Endothelial cell of umbilical vein (primary cell): ENCODE measurements at regions not wholly inside any gene's neighbourhood (a gene's known extent, or its start where the extent isn't known, plus 50 kb on each side); places are given as distances from the start of the nearest gene placed in this dataset.

Source experiments
- BruUV-seq: library from RNA; stranded (reverse); fragments of 400-500 nt; replicated peaks from 2 replicates; lab custom pipeline; 2021; lab: Mats Ljungman, UMichigan
- CTCF ChIA-PET: fragments of 300-600, 350-600 bp; sonication (Branson Sonifier 250); formaldehyde crosslinking; loops from one replicate; lab custom pipeline; 2021; ENCODE audit warnings: antibody characterized with exemption, inconsistent platforms; lab: Charles Lee
- POLR2A ChIA-PET: fragments of 300-600, 350-600 bp; sonication (Branson Sonifier 250); formaldehyde crosslinking; loops from one replicate; lab custom pipeline; 2021; ENCODE audit warnings: antibody characterized with exemption, inconsistent platforms; lab: Charles Lee
- DNase-seq: peaks from one replicate; pipeline ENCODE4 v3.0.0-alpha.2; 2011; ENCODE audit warnings: low read depth, low spot score
- FAIRE-seq: peaks from 2 replicates; lab custom pipeline; 2011; peaks lifted over from hg19 to GRCh38; lab: Jason Lieb, UNC
- H2AFZ ChIP-seq: 2 replicates; pipeline ENCODE4 v1.6.0; 2012; ENCODE audit warnings: low read depth, low read length, control low read depth, inconsistent platforms
- H3K27ac ChIP-seq: 2 replicates; pipeline ENCODE4 v1.5.1; 2011; ENCODE audit warnings: low read depth, mild to moderate bottlenecking, control low read depth, low read length, moderate library complexity; ENCODE audit not compliant: insufficient read depth
- H3K27me3 ChIP-seq, 2 experiments: 2 replicates each; pipeline versions ENCODE4 v1.6.0 to v1.6.1; 2011; ENCODE audit warnings: low read length in 2 of 2, mixed read lengths in 1 of 2; ENCODE audit not compliant: control insufficient read depth in 2 of 2, insufficient read depth in 2 of 2
- H3K36me3 ChIP-seq, 2 experiments: 2 replicates in 1 of 2; 3 replicates in 1 of 2; pipeline ENCODE4 v1.5.1; 2011; ENCODE audit warnings: low read length in 2 of 2, mild to moderate bottlenecking in 1 of 2, moderate library complexity in 1 of 2; ENCODE audit not compliant: control insufficient read depth in 2 of 2, insufficient read depth in 2 of 2; ENCODE audit errors: extremely low read depth in 1 of 2
- H3K4me1 ChIP-seq: 3 replicates; pipeline ENCODE4 v1.5.1; 2011; ENCODE audit warnings: mild to moderate bottlenecking, low read length; ENCODE audit not compliant: control insufficient read depth, insufficient read depth; ENCODE audit errors: extremely low read depth
- H3K4me2 ChIP-seq: 2 replicates; pipeline ENCODE4 v1.6.1; 2011; ENCODE audit warnings: low read length, control low read depth, mixed read lengths; ENCODE audit not compliant: insufficient read depth
- H3K4me3 ChIP-seq, 3 experiments: fragments of 200-600 bp in 1 of 3; sonication (generic), shearing (Covaris generic) in 1 of 3; replicated peaks in 1 of 3; 2 replicates each; pipeline ENCODE4 v1.5.1; 2011 to 2016; ENCODE audit warnings: control low read depth in 3 of 3, low read length in 3 of 3, mild to moderate bottlenecking in 2 of 3, inconsistent platforms in 1 of 3, low read depth in 1 of 3, moderate library complexity in 1 of 3; ENCODE audit not compliant: insufficient read depth in 1 of 3
- H3K79me2 ChIP-seq: 2 replicates; pipeline ENCODE4 v1.6.0; 2012; ENCODE audit warnings: low read length, inconsistent platforms; ENCODE audit not compliant: control insufficient read depth, insufficient read depth
- H3K9ac ChIP-seq: replicated peaks from 2 replicates; pipeline ENCODE3; 2011; ENCODE audit warnings: low read length, control low read depth; ENCODE audit not compliant: insufficient read depth; ENCODE audit errors: extremely low read depth
- H3K9me1 ChIP-seq: replicated peaks from 3 replicates; pipeline ENCODE4 v1.6.0; 2011; ENCODE audit warnings: mild to moderate bottlenecking, low read length; ENCODE audit not compliant: control insufficient read depth, insufficient read depth; ENCODE audit errors: extremely low read depth
- H3K9me3 ChIP-seq: replicated peaks from 2 replicates; pipeline ENCODE4 v1.5.1; 2012; ENCODE audit warnings: low read length, inconsistent platforms; ENCODE audit not compliant: control insufficient read depth, insufficient read depth
- H4K20me1 ChIP-seq: replicated peaks from 2 replicates; pipeline ENCODE3; 2011; ENCODE audit warnings: mild to moderate bottlenecking, low read length; ENCODE audit not compliant: control insufficient read depth, insufficient read depth; ENCODE audit errors: extremely low read depth
- EZH2 ChIP-seq: IDR thresholded peaks from 2 replicates; pipeline ENCODE4 v1.6.1; 2012; ENCODE audit warnings: borderline replicate concordance, low read depth, mild to moderate bottlenecking, moderate library complexity, low read length, inconsistent platforms; ENCODE audit not compliant: severe bottlenecking
- FOS ChIP-seq: IDR thresholded peaks from 2 replicates; pipeline ENCODE4 v1.6.1; 2011; ENCODE audit warnings: mild to moderate bottlenecking, low read length, moderate library complexity, borderline replicate concordance; ENCODE audit not compliant: insufficient read depth
- GATA2 ChIP-seq: IDR thresholded peaks from 2 replicates; pipeline ENCODE4 v1.7.0; 2011; ENCODE audit warnings: low read depth, mild to moderate bottlenecking, moderate library complexity, mixed read lengths, low read length; ENCODE audit not compliant: insufficient read length, insufficient read depth
- JUN ChIP-seq: IDR thresholded peaks from 2 replicates; pipeline ENCODE4 v1.6.1; 2011; ENCODE audit warnings: borderline replicate concordance, low read depth; ENCODE audit not compliant: insufficient read length, insufficient read depth
- MAX ChIP-seq: IDR thresholded peaks from 2 replicates; pipeline ENCODE4 v1.6.1; 2011; ENCODE audit not compliant: insufficient read depth, insufficient read length
- MYC ChIP-seq: IDR thresholded peaks from one replicate; pipeline ENCODE4 v1.6.1; 2011; ENCODE audit warnings: mild to moderate bottlenecking, low read depth, low read length
- POLR2A ChIP-seq: IDR thresholded peaks from 2 replicates; pipeline ENCODE4 v1.6.1; 2012; ENCODE audit warnings: low read depth, mild to moderate bottlenecking, control low read depth, low read length
- POLR2AphosphoS5 ChIP-seq: IDR thresholded peaks from 2 replicates; pipeline ENCODE4 v1.6.1; 2012; ENCODE audit warnings: low read depth, mild to moderate bottlenecking, control low read depth, low read length, moderate library complexity; ENCODE audit not compliant: insufficient read depth
- dilution Hi-C: fragments of 300-500 bp; cut with MboI; formaldehyde crosslinking; loops from one replicate; pipeline ENCODE4 v1.15.0; 2019; ENCODE audit warnings: low sequenced_read_pairs; ENCODE audit not compliant: extremely low pct_ligation_motif_present
- intact Hi-C: fragments of 100-400 bp; cut with micrococcal nuclease; formaldehyde crosslinking; loops from one replicate; pipeline ENCODE4 v1.10.0; 2022
- TF ChIP-seq, protein P1 (sequence below), 2 donors: IDR thresholded peaks; 1 replicate in 1 of 2; 2 replicates in 1 of 2; pipeline ENCODE4 v1.5.1; 2011; ENCODE audit warnings: low read length in 2 of 2, mild to moderate bottlenecking in 2 of 2, moderate library complexity in 2 of 2, control low read depth in 1 of 2, inconsistent platforms in 1 of 2, low read depth in 1 of 2; ENCODE audit not compliant: insufficient read depth in 1 of 2; ENCODE audit errors: extremely low read depth in 1 of 2

- Histone ChIP-seq H3K4me2 (no peak overlapping the region), H2AFZ (no peak overlapping the region), H3K79me2 (no peaks in the 10 kb centered on the region), H3K27me3 (no peaks in the 10 kb centered on the region), H4K20me1 (no peaks in the 10 kb centered on the region), H3K36me3 (no peaks in the 10 kb centered on the region), H3K9me1 (no peaks in the 10 kb centered on the region), H3K9me3 (no peaks in the 10 kb centered on the region), H3K4me3 (no peak overlapping the region), H3K27ac (no peak overlapping the region), H3K4me1 (peaks cover 19% of the 10 kb centered on the region), H3K9ac (no peak overlapping the region)
- BruUV-seq: no TSS peak
- intact Hi-C loops (no loop called here), dilution Hi-C loops (no loop called here)
- TF ChIP-seq FOS: no peak
- TF ChIP-seq GATA2: no peak
- no peak for TF ChIP-seq MAX
- no peak for TF ChIP-seq JUN
- no peak for TF ChIP-seq EZH2
- TF ChIP-seq, protein P1, sequence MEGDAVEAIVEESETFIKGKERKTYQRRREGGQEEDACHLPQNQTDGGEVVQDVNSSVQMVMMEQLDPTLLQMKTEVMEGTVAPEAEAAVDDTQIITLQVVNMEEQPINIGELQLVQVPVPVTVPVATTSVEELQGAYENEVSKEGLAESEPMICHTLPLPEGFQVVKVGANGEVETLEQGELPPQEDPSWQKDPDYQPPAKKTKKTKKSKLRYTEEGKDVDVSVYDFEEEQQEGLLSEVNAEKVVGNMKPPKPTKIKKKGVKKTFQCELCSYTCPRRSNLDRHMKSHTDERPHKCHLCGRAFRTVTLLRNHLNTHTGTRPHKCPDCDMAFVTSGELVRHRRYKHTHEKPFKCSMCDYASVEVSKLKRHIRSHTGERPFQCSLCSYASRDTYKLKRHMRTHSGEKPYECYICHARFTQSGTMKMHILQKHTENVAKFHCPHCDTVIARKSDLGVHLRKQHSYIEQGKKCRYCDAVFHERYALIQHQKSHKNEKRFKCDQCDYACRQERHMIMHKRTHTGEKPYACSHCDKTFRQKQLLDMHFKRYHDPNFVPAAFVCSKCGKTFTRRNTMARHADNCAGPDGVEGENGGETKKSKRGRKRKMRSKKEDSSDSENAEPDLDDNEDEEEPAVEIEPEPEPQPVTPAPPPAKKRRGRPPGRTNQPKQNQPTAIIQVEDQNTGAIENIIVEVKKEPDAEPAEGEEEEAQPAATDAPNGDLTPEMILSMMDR (IDR thresholded peaks at IDR 0.05; ENCODE audit: extremely low read depth in 1 of 2, insufficient read depth in 1 of 2, low read depth in 1 of 2, low read length in 2 of 2): no peak
- no peak for TF ChIP-seq POLR2AphosphoS5
- TF ChIP-seq MYC: no peak
- no peak for TF ChIP-seq POLR2A
- POLR2A ChIA-PET: no interaction called here
- CTCF ChIA-PET: interaction anchor here (1.5 to 3.2 kb wide), 2 partner anchors 9 to 120 kb away, joined by 6 to 26 read pairs; no protein-coding TSS in a partner anchor
- no peak for FAIRE-seq
- DNase-seq: no peak
Observed at GRCh38 chr12:93107514-93108312, 178.6 kb upstream of the EEA1 start.
